HAP-1 (cell line): ENCODE measurements at regions not wholly inside any gene's neighbourhood (a gene's known extent, or its start where the extent isn't known, plus 50 kb on each side); places are given as distances from the start of the nearest gene placed in this dataset.

Experiments used
- DNase-seq, 2 experiments: peaks; one replicate each; pipeline ENCODE4 v3.0.0-alpha.2; 2016 to 2020; ENCODE audit warnings: low spot score in 2 of 2
- H3K27me3 ChIP-seq: fragments of 250-450 bp; sonication (Bioruptor Pico); 2 replicates; pipeline ENCODE4 v1.5.1; 2020; ENCODE audit warnings: low read depth, mild to moderate bottlenecking, moderate library complexity
- H3K36me3 ChIP-seq: fragments of 250-450 bp; sonication (Bioruptor Pico); replicated peaks from 2 replicates; pipeline ENCODE4 v1.5.1; 2020; ENCODE audit warnings: mild to moderate bottlenecking
- H3K4me1 ChIP-seq: fragments of 250-450 bp; sonication (Bioruptor Pico); 2 replicates; pipeline ENCODE4 v1.5.1; 2020; ENCODE audit warnings: mild to moderate bottlenecking
- H3K4me3 ChIP-seq: fragments of 250-450 bp; sonication (Bioruptor Pico); 2 replicates; pipeline ENCODE4 v1.5.1; 2020; ENCODE audit warnings: mild to moderate bottlenecking, moderate library complexity
- H3K9me3 ChIP-seq: fragments of 250-450 bp; sonication (Bioruptor Pico); 2 replicates; pipeline ENCODE4 v1.5.1; 2020; ENCODE audit warnings: mild to moderate bottlenecking, moderate library complexity
- in situ Hi-C: fragments of 300-500 bp; cut with MboI; formaldehyde crosslinking; loops from 3 replicates; pipeline ENCODE4 v1.14.3; 2020; ENCODE audit warnings: low sequenced_read_pairs, inconsistent platforms, mixed read lengths

- no peak for DNase-seq
- H3K36me3 ChIP-seq: no peaks in the 10 kb centered on the region
- in situ Hi-C loops: no loop called here
- H3K4me1 ChIP-seq: no peaks in the 10 kb centered on the region
- no peaks in the 10 kb centered on the region for H3K9me3 ChIP-seq
- H3K27me3 ChIP-seq: peaks cover 3% of the 10 kb centered on the region; the same call in 1 of the 2 replicates
- no peak overlapping the region for H3K4me3 ChIP-seq
Observed at GRCh38 chr18:10188971-10189810, 265.2 kb upstream of the APCDD1 start.

GRCh38 chr18:10190564-10190963, 263.9 kb upstream of the APCDD1 start:
- Histone ChIP-seq H3K4me1 (no peaks in the 10 kb centered on the region), H3K9me3 (no peaks in the 10 kb centered on the region), H3K4me3 (no peak overlapping the region), H3K36me3 (no peaks in the 10 kb centered on the region), H3K27me3 (no peaks in the 10 kb centered on the region; the same call in 1 of the 2 replicates)
- DNase-seq: no peak
- in situ Hi-C loops: no loop called here

- no peak for DNase-seq
- Histone ChIP-seq H3K9me3 (no peaks in the 10 kb centered on the region), H3K4me1 (no peaks in the 10 kb centered on the region), H3K36me3 (no peaks in the 10 kb centered on the region), H3K4me3 (no peak overlapping the region), H3K27me3 (no peaks in the 10 kb centered on the region)
- in situ Hi-C loops: no loop called here
Observed at GRCh38 chr18:10193444-10193843, 261.0 kb upstream of the APCDD1 start.

- in situ Hi-C loops: no loop called here
- Histone ChIP-seq H3K36me3 (no peaks in the 10 kb centered on the region), H3K9me3 (no peaks in the 10 kb centered on the region), H3K27me3 (no peaks in the 10 kb centered on the region), H3K4me3 (no peak overlapping the region), H3K4me1 (no peaks in the 10 kb centered on the region)
- no peak for DNase-seq
Observed at GRCh38 chr18:10194592-10194991, 259.8 kb upstream of the APCDD1 start.

GRCh38 chr18:10195529-10195928, 258.9 kb upstream of the APCDD1 start:
- in situ Hi-C loops: no loop called here
- Histone ChIP-seq H3K27me3 (no peaks in the 10 kb centered on the region), H3K4me1 (no peaks in the 10 kb centered on the region), H3K36me3 (no peaks in the 10 kb centered on the region), H3K9me3 (no peaks in the 10 kb centered on the region), H3K4me3 (no peak overlapping the region)
- no peak for DNase-seq

- DNase-seq: no peak
- H3K27me3 ChIP-seq: no peaks in the 10 kb centered on the region
- no peak overlapping the region for H3K4me3 ChIP-seq
- H3K4me1 ChIP-seq: no peaks in the 10 kb centered on the region
- H3K9me3 ChIP-seq: no peaks in the 10 kb centered on the region
- H3K36me3 ChIP-seq: no peaks in the 10 kb centered on the region
- in situ Hi-C loops: no loop called here
Observed at GRCh38 chr18:10197097-10197496, 257.3 kb upstream of the APCDD1 start.

GRCh38 chr18:10201226-10201625, 253.2 kb upstream of the APCDD1 start:
- no peaks in the 10 kb centered on the region for H3K36me3 ChIP-seq
- in situ Hi-C loops: no loop called here
- no peaks in the 10 kb centered on the region for H3K9me3 ChIP-seq
- H3K4me1 ChIP-seq: no peaks in the 10 kb centered on the region
- no peaks in the 10 kb centered on the region for H3K27me3 ChIP-seq
- no peak overlapping the region for H3K4me3 ChIP-seq
- no peak for DNase-seq

GRCh38 chr18:10201659-10202058, 252.8 kb upstream of the APCDD1 start:
- no peaks in the 10 kb centered on the region for H3K27me3 ChIP-seq
- H3K4me3 ChIP-seq: no peak overlapping the region
- no peaks in the 10 kb centered on the region for H3K36me3 ChIP-seq
- DNase-seq: no peak
- H3K9me3 ChIP-seq: no peaks in the 10 kb centered on the region
- in situ Hi-C loops: no loop called here
- no peaks in the 10 kb centered on the region for H3K4me1 ChIP-seq

GRCh38 chr18:10202845-10203321, 251.6 kb upstream of the APCDD1 start:
- no peak overlapping the region for H3K4me3 ChIP-seq
- in situ Hi-C loops: no loop called here
- DNase-seq: no peak
- H3K4me1 ChIP-seq: no peaks in the 10 kb centered on the region
- no peaks in the 10 kb centered on the region for H3K9me3 ChIP-seq
- H3K36me3 ChIP-seq: no peaks in the 10 kb centered on the region
- H3K27me3 ChIP-seq: no peaks in the 10 kb centered on the region

GRCh38 chr18:10205151-10205550, 249.3 kb upstream of the APCDD1 start:
- no peaks in the 10 kb centered on the region for H3K36me3 ChIP-seq
- no peak for DNase-seq
- H3K27me3 ChIP-seq: no peaks in the 10 kb centered on the region
- H3K9me3 ChIP-seq: no peaks in the 10 kb centered on the region
- H3K4me1 ChIP-seq: no peaks in the 10 kb centered on the region
- H3K4me3 ChIP-seq: no peak overlapping the region
- in situ Hi-C loops: no loop called here

- no peak overlapping the region for H3K4me3 ChIP-seq
- no peaks in the 10 kb centered on the region for H3K9me3 ChIP-seq
- no peaks in the 10 kb centered on the region for H3K36me3 ChIP-seq
- no peak for DNase-seq
- in situ Hi-C loops: no loop called here
- no peaks in the 10 kb centered on the region for H3K4me1 ChIP-seq
- H3K27me3 ChIP-seq: no peaks in the 10 kb centered on the region
Observed at GRCh38 chr18:10207682-10208345, 246.6 kb upstream of the APCDD1 start.

- DNase-seq: no peak
- no peaks in the 10 kb centered on the region for H3K27me3 ChIP-seq
- in situ Hi-C loops: no loop called here
Observed at GRCh38 chr18:10209302-10209701, 245.1 kb upstream of the APCDD1 start.

GRCh38 chr18:10210057-10210633, 244.3 kb upstream of the APCDD1 start:
- Histone ChIP-seq H3K9me3 (no peaks in the 10 kb centered on the region), H3K36me3 (no peaks in the 10 kb centered on the region), H3K4me1 (no peaks in the 10 kb centered on the region), H3K27me3 (no peaks in the 10 kb centered on the region), H3K4me3 (no peak overlapping the region)
- in situ Hi-C loops: no loop called here
- DNase-seq: no peak

More at GRCh38 chr18:10209302-10209701, 245.1 kb upstream of the APCDD1 start:
- H3K4me1 ChIP-seq: no peaks in the 10 kb centered on the region
- no peak overlapping the region for H3K4me3 ChIP-seq
- H3K36me3 ChIP-seq: no peaks in the 10 kb centered on the region
- no peaks in the 10 kb centered on the region for H3K9me3 ChIP-seq

- H3K27me3 ChIP-seq: no peaks in the 10 kb centered on the region
- H3K4me1 ChIP-seq: no peaks in the 10 kb centered on the region
- no peak for DNase-seq
- H3K36me3 ChIP-seq: no peaks in the 10 kb centered on the region
- in situ Hi-C loops: no loop called here
- no peak overlapping the region for H3K4me3 ChIP-seq
- no peaks in the 10 kb centered on the region for H3K9me3 ChIP-seq
Observed at GRCh38 chr18:10213526-10213925, 240.9 kb upstream of the APCDD1 start.
